PC-3 (cell line): ENCODE measurements at regions not wholly inside any gene's neighbourhood (a gene's known extent, or its start where the extent isn't known, plus 50 kb on each side); places are given as distances from the start of the nearest gene placed in this dataset.

Experiments
- CTCF ChIP-seq: fragments of 300-600 bp; sonication (generic); conservative IDR thresholded peaks from 2 replicates; pipeline ENCODE4 v1.5.1; 2017; ENCODE audit warnings: antibody characterized with exemption, low read depth, mild to moderate bottlenecking, low read length
- EZH2 ChIP-seq: fragments of 300-600 bp; sonication (generic); IDR thresholded peaks from one replicate; pipeline ENCODE4 v1.6.1; 2017; ENCODE audit warnings: antibody characterized with exemption, mild to moderate bottlenecking, low read length; ENCODE audit not compliant: unreplicated experiment
- EZH2phosphoT487 ChIP-seq: fragments of 300-600 bp; sonication (generic); IDR thresholded peaks from 2 replicates; pipeline ENCODE4 v1.6.1; 2018; ENCODE audit warnings: mild to moderate bottlenecking, antibody characterized with exemption, low read length, borderline replicate concordance

GRCh38 chr1:29538586-29538985 is 302.3 kb downstream of the PTPRU start:
- TF ChIP-seq CTCF: no peak
- TF ChIP-seq EZH2: no peak
- TF ChIP-seq EZH2phosphoT487: no peak
